H1 (cell line): ENCODE measurements at regions not wholly inside any gene's neighbourhood (a gene's known extent, or its start where the extent isn't known, plus 50 kb on each side); places are given as distances from the start of the nearest gene placed in this dataset.

Experiments used
- CTCF ChIA-PET: fragments of 300-600 bp; sonication (Branson Sonifier 250); formaldehyde crosslinking; loops from one replicate; lab custom pipeline; 2021; ENCODE audit not compliant: partially characterized antibody; lab: Charles Lee
- POLR2A ChIA-PET: fragments of 300-600 bp; sonication (Branson Sonifier 250); formaldehyde crosslinking; loops from one replicate; lab custom pipeline; 2021; ENCODE audit warnings: inconsistent platforms; ENCODE audit not compliant: partially characterized antibody; lab: Charles Lee
- DNase-seq, 2 experiments: peaks; one replicate each; pipeline versions ENCODE4 v3.0.0 to v3.0.0-alpha.2; 2010 to 2022; ENCODE audit warnings: low spot score in 2 of 2, low read depth in 1 of 2, mixed read lengths in 1 of 2
- FAIRE-seq: peaks from 2 replicates; lab custom pipeline; 2011; peaks lifted over from hg19 to GRCh38; lab: Jason Lieb, UNC
- H2AFZ ChIP-seq: 2 replicates; pipeline ENCODE4 v1.8.1; 2012; ENCODE audit warnings: low read length, inconsistent platforms
- H2AK5ac ChIP-seq: 2 replicates; pipeline ENCODE4 v1.6.1; 2013; ENCODE audit warnings: low read depth, low read length
- H2BK120ac ChIP-seq: replicated peaks from 2 replicates; pipeline ENCODE3; 2013; ENCODE audit warnings: low read depth, low read length, inconsistent platforms
- H2BK12ac ChIP-seq: 2 replicates; pipeline ENCODE4 v1.6.1; 2013; ENCODE audit warnings: low read depth, low read length
- H2BK15ac ChIP-seq: 2 replicates; pipeline ENCODE4 v1.6.1; 2013; ENCODE audit warnings: low read length
- H2BK20ac ChIP-seq: 2 replicates; pipeline ENCODE4 v1.6.1; 2013; ENCODE audit warnings: low read length
- H2BK5ac ChIP-seq: 2 replicates; pipeline ENCODE4 v1.6.1; 2013; ENCODE audit warnings: low read depth, low read length
- H3K14ac ChIP-seq: 2 replicates; pipeline ENCODE4 v1.6.1; 2013; ENCODE audit warnings: inconsistent platforms; ENCODE audit not compliant: insufficient read length
- H3K18ac ChIP-seq: 2 replicates; pipeline ENCODE4 v1.6.1; 2013; ENCODE audit warnings: low read length; ENCODE audit errors: extremely low read depth
- H3K23ac ChIP-seq: 2 replicates; pipeline ENCODE4 v1.6.1; 2013; ENCODE audit warnings: inconsistent platforms; ENCODE audit not compliant: insufficient read length
- H3K23me2 ChIP-seq: 2 replicates; pipeline ENCODE4 v1.6.1; 2013; ENCODE audit warnings: low read depth, low read length
- H3K27ac ChIP-seq: 2 replicates; pipeline ENCODE4 v1.6.1; 2011; ENCODE audit warnings: low read depth, low read length, inconsistent platforms
- H3K27me3 ChIP-seq, 4 experiments: replicated peaks in 1 of 4; 1 replicate in 1 of 4; 2 replicates in 3 of 4; pipeline versions ENCODE4 v1.6.1 to v1.8.1; 2011 to 2013; ENCODE audit warnings: low read length in 3 of 4, mild to moderate bottlenecking in 3 of 4, inconsistent platforms in 2 of 4, mixed read lengths in 2 of 4, moderate library complexity in 1 of 4; ENCODE audit not compliant: control insufficient read depth in 3 of 4, insufficient read depth in 3 of 4; ENCODE audit errors: extremely low read depth in 1 of 4
- H3K36me3 ChIP-seq, 4 experiments: 2 replicates each; pipeline versions ENCODE4 v1.6.1 to v1.8.1; 2011 to 2013; ENCODE audit warnings: mild to moderate bottlenecking in 4 of 4, low read length in 3 of 4, moderate library complexity in 2 of 4, control low read depth in 1 of 4, inconsistent platforms in 1 of 4; ENCODE audit not compliant: insufficient read depth in 4 of 4, control insufficient read depth in 2 of 4
- H3K4ac ChIP-seq: replicated peaks from 2 replicates; pipeline ENCODE3; 2013; ENCODE audit warnings: low read length, low read depth, mixed read lengths, inconsistent platforms; ENCODE audit not compliant: insufficient read length
- H3K4me1 ChIP-seq, 4 experiments: replicated peaks in 1 of 4; 1 replicate in 1 of 4; 2 replicates in 3 of 4; pipeline versions ENCODE4 v1.6.1 to v1.8.1; 2011 to 2013; ENCODE audit warnings: low read length in 3 of 4, inconsistent platforms in 2 of 4, mixed read lengths in 1 of 4; ENCODE audit not compliant: insufficient read depth in 4 of 4, control insufficient read depth in 3 of 4
- H3K4me2 ChIP-seq, 2 experiments: 2 replicates each; pipeline versions ENCODE4 v1.6.1 to v1.8.1; 2011 to 2013; ENCODE audit warnings: low read depth in 2 of 2, low read length in 2 of 2, control low read depth in 1 of 2, inconsistent platforms in 1 of 2, mild to moderate bottlenecking in 1 of 2; ENCODE audit not compliant: insufficient read depth in 1 of 2
- H3K4me3 ChIP-seq, 4 experiments: fragments of 200-600, 300-600 bp in 1 of 4; sonication (generic), shearing (Covaris generic), sonication (Bioruptor Twin) in 1 of 4; 2 replicates each; pipeline versions ENCODE4 v1.5.1 to v1.8.1; 2011 to 2016; ENCODE audit warnings: low read length in 4 of 4, low read depth in 3 of 4, control low read depth in 2 of 4, inconsistent platforms in 2 of 4, mild to moderate bottlenecking in 2 of 4, mixed read lengths in 1 of 4, moderate library complexity in 1 of 4; ENCODE audit not compliant: insufficient read depth in 2 of 4; ENCODE audit errors: extremely low read depth in 1 of 4
- H3K56ac ChIP-seq: replicated peaks from 2 replicates; pipeline ENCODE3; 2013; ENCODE audit warnings: low read depth, mild to moderate bottlenecking, mixed read lengths, low read length, inconsistent platforms; ENCODE audit not compliant: insufficient read length
- H3K79me1 ChIP-seq: 2 replicates; pipeline ENCODE4 v1.6.1; 2013; ENCODE audit warnings: low read depth, low read length, control low read depth
- H3K79me2 ChIP-seq, 2 experiments: 2 replicates each; pipeline versions ENCODE4 v1.6.1 to v1.8.1; 2012 to 2013; ENCODE audit warnings: low read length in 2 of 2, mild to moderate bottlenecking in 2 of 2, inconsistent platforms in 1 of 2; ENCODE audit not compliant: insufficient read depth in 2 of 2, control insufficient read depth in 1 of 2
- H3K9ac ChIP-seq, 4 experiments: replicated peaks in 1 of 4; 1 replicate in 1 of 4; 2 replicates in 3 of 4; pipeline versions ENCODE4 v1.6.1 to v1.8.1; 2011 to 2013; ENCODE audit warnings: low read depth in 3 of 4, low read length in 3 of 4, control low read depth in 2 of 4, mild to moderate bottlenecking in 2 of 4, moderate library complexity in 2 of 4, inconsistent platforms in 1 of 4; ENCODE audit errors: extremely low read depth in 1 of 4
- H3K9me3 ChIP-seq, 2 experiments: 2 replicates each; pipeline versions ENCODE4 v1.6.1 to v1.8.1; 2012 to 2013; ENCODE audit warnings: mild to moderate bottlenecking in 2 of 2, moderate library complexity in 2 of 2, control low read depth in 1 of 2, inconsistent platforms in 1 of 2, low read depth in 1 of 2, low read length in 1 of 2, mixed read lengths in 1 of 2; ENCODE audit not compliant: insufficient read depth in 2 of 2
- H4K20me1 ChIP-seq, 2 experiments: replicated peaks in 1 of 2; 2 replicates each; pipeline versions ENCODE3 to v1.8.1; 2011 to 2013; ENCODE audit warnings: inconsistent platforms in 2 of 2, low read length in 2 of 2, mild to moderate bottlenecking in 1 of 2; ENCODE audit not compliant: insufficient read depth in 2 of 2, control insufficient read depth in 1 of 2
- H4K5ac ChIP-seq: 2 replicates; pipeline ENCODE4 v1.6.1; 2013; ENCODE audit warnings: low read length, low read depth, mixed read lengths, inconsistent platforms; ENCODE audit not compliant: insufficient read length
- H4K8ac ChIP-seq: 2 replicates; pipeline ENCODE4 v1.8.0; 2013; ENCODE audit warnings: mild to moderate bottlenecking, moderate library complexity, low read length, inconsistent platforms; ENCODE audit not compliant: insufficient read depth; ENCODE audit errors: extremely low read depth
- H4K91ac ChIP-seq: replicated peaks from 2 replicates; pipeline ENCODE3; 2013; ENCODE audit warnings: low read length, mixed read lengths, inconsistent platforms; ENCODE audit not compliant: insufficient read length
- CHD2 ChIP-seq: IDR thresholded peaks from 2 replicates; pipeline ENCODE4 v1.6.1; 2012; ENCODE audit warnings: low read length, improper control_type of control experiment
- CTBP2 ChIP-seq: IDR thresholded peaks from 2 replicates; pipeline ENCODE4 v1.7.0; 2011; ENCODE audit warnings: borderline replicate concordance, mild to moderate bottlenecking, moderate library complexity, mixed read lengths, low read length; ENCODE audit not compliant: insufficient read depth, insufficient read length
- PHF8 ChIP-seq: fragments of 200-600 bp; sonication (generic); conservative IDR thresholded peaks from 2 replicates; pipeline ENCODE4 v1.7.1; 2012; ENCODE audit warnings: low read depth, mild to moderate bottlenecking, inconsistent platforms, low read length, moderate library complexity
- POLR2A ChIP-seq, 2 experiments: IDR thresholded peaks; 1 replicate in 1 of 2; 2 replicates in 1 of 2; pipeline ENCODE4 v1.6.1; 2011; ENCODE audit warnings: low read depth in 2 of 2, low read length in 2 of 2, mild to moderate bottlenecking in 2 of 2; ENCODE audit errors: control extremely low read depth in 1 of 2
- SAP30 ChIP-seq: fragments of 300-600 bp; sonication (generic); IDR thresholded peaks from 2 replicates; pipeline ENCODE4 v1.7.1; 2012; ENCODE audit warnings: low read length, moderate library complexity, mild to moderate bottlenecking, inconsistent platforms; ENCODE audit not compliant: insufficient read depth, insufficient replicate concordance
- TCF12 ChIP-seq: IDR thresholded peaks from 2 replicates; pipeline ENCODE4 v1.6.1; 2011; ENCODE audit warnings: low read depth, mild to moderate bottlenecking, low read length
- YY1 ChIP-seq: IDR thresholded peaks from 2 replicates; pipeline ENCODE4 v1.6.1; 2011; ENCODE audit warnings: low read depth, mild to moderate bottlenecking, low read length
- WGBS, 2 experiments: shearing (Covaris generic) in 1 of 2; methylation state at CpG; one replicate each; pipeline versions ENCODE4 v1.1.6 to v1.1.7; 2013 to 2015; ENCODE audit warnings: low lambda C conversion rate in 2 of 2, mixed read lengths in 2 of 2, inconsistent platforms in 1 of 2, low coverage in 1 of 2, missing lambda C conversion rate in 1 of 2; ENCODE audit not compliant: insufficient replicate concordance in 2 of 2, insufficient coverage in 1 of 2, insufficient read length in 1 of 2; ENCODE audit errors: extremely low coverage in 1 of 2, missing lambda C conversion rate in 1 of 2; 5-methylcytosine and 5-hydroxymethylcytosine counted together
- TF ChIP-seq, protein P1 (sequence below): IDR thresholded peaks from 2 replicates; pipeline ENCODE4 v1.6.1; 2012; ENCODE audit warnings: low read length, inconsistent platforms

DNA sequence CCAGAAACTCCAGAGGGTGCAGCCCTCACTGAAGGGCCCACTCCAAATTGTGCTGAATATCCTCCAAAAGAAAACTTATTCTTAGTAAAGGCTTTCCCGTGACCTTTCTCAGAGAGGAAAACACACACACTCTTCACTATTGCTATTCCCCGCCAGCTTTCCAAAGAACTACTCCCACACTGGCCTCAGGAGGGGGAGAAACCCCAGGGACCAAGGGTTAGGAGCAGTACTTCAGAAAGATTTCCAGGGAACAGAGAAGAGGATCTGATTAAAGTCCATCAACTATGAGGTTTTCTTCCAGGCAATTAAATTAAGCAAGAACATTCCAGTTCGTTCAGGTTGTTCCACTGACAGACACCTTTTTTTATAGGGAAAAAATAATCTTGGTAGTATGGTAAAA, 150.2 kb downstream of the TTC32 start:
- H3K18ac ChIP-seq, result no peak overlapping the region
- H4K20me1 ChIP-seq, result no peaks in the 10 kb centered on the region
- no peak overlapping the region for H3K14ac ChIP-seq
- no peaks in the 10 kb centered on the region for H3K4me1 ChIP-seq
- TF ChIP-seq PHF8 (no peak), TCF12 (no peak), SAP30 (no peak), POLR2A (IDR thresholded peaks at IDR 0.05; ENCODE audit: control extremely low read depth in 1 of 2, low read depth in 2 of 2, low read length in 2 of 2) (no peak), YY1 (no peak), CHD2 (no peak), CTBP2 (no peak)
- TF ChIP-seq, protein P1, sequence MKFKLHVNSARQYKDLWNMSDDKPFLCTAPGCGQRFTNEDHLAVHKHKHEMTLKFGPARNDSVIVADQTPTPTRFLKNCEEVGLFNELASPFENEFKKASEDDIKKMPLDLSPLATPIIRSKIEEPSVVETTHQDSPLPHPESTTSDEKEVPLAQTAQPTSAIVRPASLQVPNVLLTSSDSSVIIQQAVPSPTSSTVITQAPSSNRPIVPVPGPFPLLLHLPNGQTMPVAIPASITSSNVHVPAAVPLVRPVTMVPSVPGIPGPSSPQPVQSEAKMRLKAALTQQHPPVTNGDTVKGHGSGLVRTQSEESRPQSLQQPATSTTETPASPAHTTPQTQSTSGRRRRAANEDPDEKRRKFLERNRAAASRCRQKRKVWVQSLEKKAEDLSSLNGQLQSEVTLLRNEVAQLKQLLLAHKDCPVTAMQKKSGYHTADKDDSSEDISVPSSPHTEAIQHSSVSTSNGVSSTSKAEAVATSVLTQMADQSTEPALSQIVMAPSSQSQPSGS, result no peak
- no peak overlapping the region for H4K5ac ChIP-seq
- H3K27ac ChIP-seq, result no peak overlapping the region
- no peak overlapping the region for H3K56ac ChIP-seq
- DNase-seq, result no peak
- CTCF ChIA-PET, result interaction anchor here (0.9 to 1.3 kb wide), 2 partner anchors 9 to 35 kb away, joined by 3 to 7 read pairs; no protein-coding TSS in a partner anchor
- no peak overlapping the region for H2BK5ac ChIP-seq
- WGBS, 2 experiments, result 92% methylated on average over 3 of the region's 3 CpGs; no CpG with 5 or more reads in 1 of the 2 experiments
- H3K79me2 ChIP-seq, result no peaks in the 10 kb centered on the region
- no peak overlapping the region for H3K4ac ChIP-seq
- H3K9ac ChIP-seq, result no peak overlapping the region
- H2BK15ac ChIP-seq, result no peak overlapping the region
- H3K23ac ChIP-seq, result no peak overlapping the region
- no peak overlapping the region for H3K4me2 ChIP-seq
- H3K4me3 ChIP-seq, result no peak overlapping the region
- FAIRE-seq, result no peak
- no peak overlapping the region for H4K91ac ChIP-seq
- H2BK120ac ChIP-seq, result no peak overlapping the region
- POLR2A ChIA-PET, result no interaction called here
- H3K27me3 ChIP-seq, result no peaks in the 10 kb centered on the region
- H3K9me3 ChIP-seq, result no peaks in the 10 kb centered on the region
- H3K36me3 ChIP-seq, result no peaks in the 10 kb centered on the region
- no peak overlapping the region for H2BK12ac ChIP-seq
- no peak overlapping the region for H4K8ac ChIP-seq
- no peak overlapping the region for H2AK5ac ChIP-seq
- no peaks in the 10 kb centered on the region for H3K23me2 ChIP-seq
- no peak overlapping the region for H2BK20ac ChIP-seq
- H3K79me1 ChIP-seq, result no peaks in the 10 kb centered on the region
- H2AFZ ChIP-seq, result no peak overlapping the region
